ENCODE measurements at regions not wholly inside any gene's neighbourhood (a gene's known extent, or its start where the extent isn't known, plus 50 kb on each side); places are given as distances from the start of the nearest gene placed in this dataset.

GRCh38 chr7:98459529-98459928 lies 58.6 kb upstream of the BAIAP2L1 start:
- TF ChIP-seq, protein P1, sequence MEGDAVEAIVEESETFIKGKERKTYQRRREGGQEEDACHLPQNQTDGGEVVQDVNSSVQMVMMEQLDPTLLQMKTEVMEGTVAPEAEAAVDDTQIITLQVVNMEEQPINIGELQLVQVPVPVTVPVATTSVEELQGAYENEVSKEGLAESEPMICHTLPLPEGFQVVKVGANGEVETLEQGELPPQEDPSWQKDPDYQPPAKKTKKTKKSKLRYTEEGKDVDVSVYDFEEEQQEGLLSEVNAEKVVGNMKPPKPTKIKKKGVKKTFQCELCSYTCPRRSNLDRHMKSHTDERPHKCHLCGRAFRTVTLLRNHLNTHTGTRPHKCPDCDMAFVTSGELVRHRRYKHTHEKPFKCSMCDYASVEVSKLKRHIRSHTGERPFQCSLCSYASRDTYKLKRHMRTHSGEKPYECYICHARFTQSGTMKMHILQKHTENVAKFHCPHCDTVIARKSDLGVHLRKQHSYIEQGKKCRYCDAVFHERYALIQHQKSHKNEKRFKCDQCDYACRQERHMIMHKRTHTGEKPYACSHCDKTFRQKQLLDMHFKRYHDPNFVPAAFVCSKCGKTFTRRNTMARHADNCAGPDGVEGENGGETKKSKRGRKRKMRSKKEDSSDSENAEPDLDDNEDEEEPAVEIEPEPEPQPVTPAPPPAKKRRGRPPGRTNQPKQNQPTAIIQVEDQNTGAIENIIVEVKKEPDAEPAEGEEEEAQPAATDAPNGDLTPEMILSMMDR (IDR thresholded peaks at IDR 0.05): no peak
- no peak for TF ChIP-seq POLR2A (IDR thresholded peaks at IDR 0.05)
